ENCODE measurements at regions not wholly inside any gene's neighbourhood (a gene's known extent, or its start where the extent isn't known, plus 50 kb on each side); places are given as distances from the start of the nearest gene placed in this dataset.

DNA sequence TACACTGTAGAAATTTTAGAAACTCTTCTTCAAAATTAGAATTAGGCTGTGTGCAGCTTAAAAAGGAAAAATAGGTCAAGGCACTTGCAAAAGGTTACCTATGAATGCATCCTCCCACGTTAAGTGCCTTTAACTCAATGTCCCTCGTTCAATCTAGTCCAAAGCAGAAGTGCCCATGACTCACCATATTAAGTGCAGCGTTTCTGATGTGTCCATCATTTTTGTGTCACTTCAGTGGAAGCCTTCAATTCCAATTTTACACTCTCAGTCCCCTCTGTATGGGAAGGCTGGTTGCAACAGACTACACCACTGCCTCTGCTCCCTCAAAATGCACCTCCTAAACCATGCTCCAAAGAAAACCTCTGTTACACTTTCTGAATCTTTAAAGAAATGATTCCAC lies 53.4 kb downstream of the FOXB1 start:
- DNase-seq (ENCODE audit: extremely low read depth in 1 of 4, low spot score in 3 of 4): no peak
- no peaks in the 10 kb centered on the region for H3K9me3 ChIP-seq (replicated peaks; ENCODE audit: control insufficient read depth, insufficient read depth, low read depth, low read length)
- intact Hi-C loops (cut with micrococcal nuclease) (no loop called here), in situ Hi-C loops (cut with MboI) (no loop called here)
- H3K79me2 ChIP-seq (ENCODE audit: control insufficient read depth, insufficient read depth, low read length): no peaks in the 10 kb centered on the region
- CTCF ChIA-PET (ENCODE audit: low intra/inter-chr PET ratio): no interaction called here
- H3K9ac ChIP-seq (ENCODE audit: insufficient read depth in 1 of 2, low read depth in 2 of 2, low read length in 2 of 2): no peak overlapping the region
- no peak overlapping the region for H3K4me3 ChIP-seq
- H3K9me1 ChIP-seq (ENCODE audit: control insufficient read depth, insufficient read depth, low read length): no peaks in the 10 kb centered on the region
- FAIRE-seq: no peak
- TF ChIP-seq, protein P1, sequence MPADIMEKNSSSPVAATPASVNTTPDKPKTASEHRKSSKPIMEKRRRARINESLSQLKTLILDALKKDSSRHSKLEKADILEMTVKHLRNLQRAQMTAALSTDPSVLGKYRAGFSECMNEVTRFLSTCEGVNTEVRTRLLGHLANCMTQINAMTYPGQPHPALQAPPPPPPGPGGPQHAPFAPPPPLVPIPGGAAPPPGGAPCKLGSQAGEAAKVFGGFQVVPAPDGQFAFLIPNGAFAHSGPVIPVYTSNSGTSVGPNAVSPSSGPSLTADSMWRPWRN (IDR thresholded peaks at IDR 0.05; ENCODE audit: low read depth): no peak
- TF ChIP-seq ETV6 (IDR thresholded peaks at IDR 0.05; ENCODE audit: borderline replicate concordance in 1 of 2, low read depth in 2 of 2, low read length in 1 of 2) (no peak), ETV6 (CRISPR knock-in tag; IDR thresholded peaks at IDR 0.05; ENCODE audit: borderline replicate concordance) (no peak), RHOXF2B (CRISPR knock-in tag; conservative IDR thresholded peaks at IDR 0.05) (no peak), POLR2A (conservative IDR thresholded peaks at IDR 0.05) (no peak), ZBTB49 (CRISPR knock-in tag; IDR thresholded peaks at IDR 0.05; ENCODE audit: borderline replicate concordance) (no peak), CUX1 (CRISPR knock-in tag; IDR thresholded peaks at IDR 0.05) (no peak)
- H3K36me3 ChIP-seq (ENCODE audit: control insufficient read depth, insufficient read depth, low read length): no peaks in the 10 kb centered on the region
- H4K20me1 ChIP-seq (replicated peaks; ENCODE audit: control insufficient read depth, insufficient read depth, low read length): no peaks in the 10 kb centered on the region
- no TSS peak for BruUV-seq (replicated peaks)
- POLR2A ChIA-PET: no interaction called here
- WGBS (ENCODE audit: insufficient coverage, low coverage, missing lambda C conversion rate): 0% methylated on average over 3 of the region's 3 CpGs
- no peak overlapping the region for H3K4me2 ChIP-seq (ENCODE audit: insufficient read depth, low read length)
- H3K4me1 ChIP-seq (replicated peaks in 1 of 2; ENCODE audit: control insufficient read depth in 2 of 2, insufficient read depth in 2 of 2, low read length in 2 of 2): no peaks in the 10 kb centered on the region
- H3K27ac ChIP-seq (ENCODE audit: extremely low read depth, low read depth, low read length): no peak overlapping the region
- H2AFZ ChIP-seq (ENCODE audit: low read depth, low read length): no peak overlapping the region
- no peaks in the 10 kb centered on the region for H3K27me3 ChIP-seq (ENCODE audit: control insufficient read depth in 2 of 2, insufficient read depth in 2 of 2, low read length in 2 of 2)
- ATAC-seq: no peak

Measured in K562 (cell line).